GM21576 (cell line): ENCODE measurements at regions not wholly inside any gene's neighbourhood (a gene's known extent, or its start where the extent isn't known, plus 50 kb on each side); places are given as distances from the start of the nearest gene placed in this dataset.

Experiments used
- ATAC-seq: cut with Tn5 transposase; IDR thresholded peaks from one replicate; pipeline ENCODE4 v1.9.1; 2021; ENCODE audit warnings: mild to moderate bottlenecking, moderate library complexity; ENCODE audit not compliant: unreplicated experiment

- no peak for ATAC-seq
Observed at GRCh38 chr4:110878413-110878812, 255.5 kb upstream of the PITX2 start.

GRCh38 chr4:110878956-110879355 is 256.1 kb upstream of the PITX2 start:
- ATAC-seq = no peak

- ATAC-seq = no peak
Observed at GRCh38 chr4:110886270-110886669, 263.4 kb upstream of the PITX2 start.

GRCh38 chr4:110886856-110887255 is 264.0 kb upstream of the PITX2 start:
- no peak for ATAC-seq

- ATAC-seq = no peak
Observed at GRCh38 chr4:110897784-110898183, 274.9 kb upstream of the PITX2 start.

GRCh38 chr4:110898290-110898689 is 275.4 kb upstream of the PITX2 start:
- peak; percentile 83 for ATAC-seq

- no peak for ATAC-seq
Observed at GRCh38 chr4:110900213-110900769, 277.4 kb upstream of the PITX2 start.

- no peak for ATAC-seq
Observed at GRCh38 chr4:110902500-110902899, 279.6 kb upstream of the PITX2 start.

GRCh38 chr4:110904435-110905065 is 281.7 kb upstream of the PITX2 start:
- no peak for ATAC-seq

GRCh38 chr4:110905367-110905766 is 282.5 kb upstream of the PITX2 start:
- no peak for ATAC-seq

- no peak for ATAC-seq
Observed at GRCh38 chr4:110907801-110908313, 285.0 kb upstream of the PITX2 start.

GRCh38 chr4:110914791-110915190 is 291.9 kb upstream of the PITX2 start:
- ATAC-seq = no peak

GRCh38 chr4:110915301-110915700 is 292.4 kb upstream of the PITX2 start:
- ATAC-seq = no peak

GRCh38 chr4:110916505-110916904 is 293.6 kb upstream of the PITX2 start:
- no peak for ATAC-seq

GRCh38 chr4:110917835-110918234 is 295.0 kb upstream of the PITX2 start:
- ATAC-seq = no peak

- no peak for ATAC-seq
Observed at GRCh38 chr4:110920990-110921389, 298.1 kb upstream of the PITX2 start.

- ATAC-seq = no peak
Observed at GRCh38 chr4:110924761-110925160, 301.9 kb upstream of the PITX2 start.

- no peak for ATAC-seq
Observed at GRCh38 chr4:110926841-110927400, 304.0 kb upstream of the PITX2 start.

GRCh38 chr4:110933341-110933740 is 310.5 kb upstream of the PITX2 start:
- no peak for ATAC-seq

- ATAC-seq = no peak
Observed at GRCh38 chr4:110944501-110944900, 321.6 kb upstream of the PITX2 start.

GRCh38 chr4:110945600-110945999 is 322.7 kb upstream of the PITX2 start:
- no peak for ATAC-seq

- ATAC-seq = no peak
Observed at GRCh38 chr4:110949542-110949941, 326.7 kb upstream of the PITX2 start.
